Activated CD8-positive, alpha-beta T cell treated with anti-CD3 and anti-CD28 coated beads, Interleukin-2, amount 10 ng/mL, durations not matched to agents 7 days and 5 days (primary cell): ENCODE measurements at regions not wholly inside any gene's neighbourhood (a gene's known extent, or its start where the extent isn't known, plus 50 kb on each side); places are given as distances from the start of the nearest gene placed in this dataset.

Experiments
- ATAC-seq: fragments of 150-1000 bp; cut with Tn5 transposase; one replicate; pipeline ENCODE4 v1.10.0; 2021; ENCODE audit warnings: moderate library complexity
- CTCF ChIA-PET: fragments of 350-600 bp; sonication (Branson Sonifier 250); formaldehyde crosslinking; loops from one replicate; lab custom pipeline; 2021; ENCODE audit warnings: antibody characterized with exemption; lab: Charles Lee
- POLR2A ChIA-PET: fragments of 350-600 bp; sonication (Branson Sonifier 250); formaldehyde crosslinking; loops from one replicate; lab custom pipeline; 2021; ENCODE audit warnings: antibody characterized with exemption; lab: Charles Lee
- DNase-seq: peaks from one replicate; pipeline ENCODE4 v3.0.0-alpha.2; 2020
- H3K27ac Mint-ChIP-seq: one replicate; pipeline ENCODE4 v1.8.0; 2021; ENCODE audit warnings: mild to moderate bottlenecking, mixed read lengths
- H3K27me3 Mint-ChIP-seq: one replicate; pipeline ENCODE4 v1.8.0; 2021; ENCODE audit warnings: low read depth, mixed read lengths
- H3K36me3 Mint-ChIP-seq: one replicate; pipeline ENCODE4 v1.8.0; 2021; ENCODE audit warnings: low read depth, mixed read lengths
- H3K4me1 Mint-ChIP-seq: one replicate; pipeline ENCODE4 v1.8.0; 2021; ENCODE audit warnings: low read depth, mixed read lengths
- H3K4me3 Mint-ChIP-seq: one replicate; pipeline ENCODE4 v1.8.0; 2021; ENCODE audit warnings: mild to moderate bottlenecking, mixed read lengths
- H3K9me3 Mint-ChIP-seq: one replicate; pipeline ENCODE4 v1.8.0; 2022; ENCODE audit warnings: mixed read lengths; ENCODE audit not compliant: insufficient read depth

DNA sequence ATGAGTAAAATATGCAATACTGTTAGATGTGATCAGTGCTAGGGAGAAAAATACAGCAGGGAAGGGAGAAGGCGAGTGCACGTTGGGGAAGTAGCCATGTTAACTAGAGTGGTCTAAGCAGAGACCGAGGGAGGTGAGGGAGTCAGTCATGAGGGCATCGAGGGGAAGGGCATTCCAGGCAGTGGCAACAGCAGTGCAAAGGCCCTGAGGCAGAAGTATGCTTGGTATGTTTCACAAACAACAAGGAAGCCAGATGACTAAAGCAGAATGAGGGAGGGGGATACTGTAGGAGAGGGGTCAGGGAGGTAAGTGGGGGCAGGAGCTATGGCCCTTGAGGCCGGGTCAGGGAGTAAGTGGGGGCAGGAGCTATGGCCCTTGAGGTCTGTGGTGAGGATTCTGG, 123.3 kb upstream of the BOD1 start:
- Mint-ChIP-seq H3K36me3 (no peaks in the 10 kb centered on the region), H3K27ac (no peak overlapping the region), H3K4me3 (no peak overlapping the region), H3K4me1 (no peaks in the 10 kb centered on the region), H3K9me3 (no peaks in the 10 kb centered on the region), H3K27me3 (no peaks in the 10 kb centered on the region)
- ChIA-PET POLR2A (no interaction called here), CTCF (no interaction called here)
- ATAC-seq (no peak), DNase-seq (no peak)

DNA sequence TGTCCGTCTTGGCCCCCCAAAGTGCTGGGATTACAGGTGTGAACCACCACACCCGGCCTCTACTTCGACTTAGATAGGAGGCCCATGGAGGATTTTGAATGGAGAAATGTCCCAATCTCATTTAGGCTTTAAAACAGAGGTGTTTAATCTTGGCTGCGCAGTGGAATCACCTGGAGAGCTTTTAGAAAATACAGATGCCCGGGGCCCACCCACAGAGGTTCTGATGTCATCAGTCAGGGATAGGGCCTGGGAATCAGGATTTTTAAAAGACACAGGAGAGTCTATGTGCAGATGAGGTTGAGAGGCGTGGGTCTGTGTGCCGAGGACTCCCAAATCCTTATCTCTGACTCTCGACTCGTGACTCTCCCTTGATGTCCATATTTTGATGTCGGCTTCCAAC, 124.0 kb upstream of the BOD1 start:
- ChIA-PET CTCF (no interaction called here), POLR2A (no interaction called here)
- Mint-ChIP-seq H3K27ac (no peak overlapping the region), H3K9me3 (no peaks in the 10 kb centered on the region), H3K4me1 (no peaks in the 10 kb centered on the region), H3K36me3 (no peaks in the 10 kb centered on the region), H3K4me3 (no peak overlapping the region), H3K27me3 (no peaks in the 10 kb centered on the region)
- ATAC-seq (no peak), DNase-seq (no peak)

DNA sequence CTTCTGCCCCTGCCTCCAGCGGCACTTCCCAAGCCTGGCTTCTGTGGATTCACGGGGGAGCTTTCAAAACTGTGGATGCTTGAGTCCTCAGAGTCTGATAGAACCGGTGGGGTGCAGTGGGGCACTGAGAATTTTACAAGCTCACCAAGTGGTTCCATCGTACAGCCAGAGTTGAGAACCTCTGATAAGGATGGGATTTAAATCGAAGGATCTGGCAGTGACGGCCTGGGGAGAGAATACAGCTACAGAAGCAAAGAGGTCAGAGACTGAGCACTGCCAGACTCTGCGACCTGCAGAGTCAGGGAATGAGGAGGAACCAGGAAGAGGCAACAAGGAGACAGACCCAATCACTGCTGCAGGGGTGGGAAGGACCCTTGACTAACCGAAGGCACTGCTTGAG, 124.6 kb upstream of the BOD1 start:
- no peak overlapping the region for H3K4me3 Mint-ChIP-seq
- no peaks in the 10 kb centered on the region for H3K4me1 Mint-ChIP-seq
- ATAC-seq = no peak
- no peaks in the 10 kb centered on the region for H3K9me3 Mint-ChIP-seq
- ChIA-PET CTCF (no interaction called here), POLR2A (no interaction called here)
- H3K27ac Mint-ChIP-seq = no peak overlapping the region
- DNase-seq = no peak
- no peaks in the 10 kb centered on the region for H3K36me3 Mint-ChIP-seq
- H3K27me3 Mint-ChIP-seq = no peaks in the 10 kb centered on the region

DNA sequence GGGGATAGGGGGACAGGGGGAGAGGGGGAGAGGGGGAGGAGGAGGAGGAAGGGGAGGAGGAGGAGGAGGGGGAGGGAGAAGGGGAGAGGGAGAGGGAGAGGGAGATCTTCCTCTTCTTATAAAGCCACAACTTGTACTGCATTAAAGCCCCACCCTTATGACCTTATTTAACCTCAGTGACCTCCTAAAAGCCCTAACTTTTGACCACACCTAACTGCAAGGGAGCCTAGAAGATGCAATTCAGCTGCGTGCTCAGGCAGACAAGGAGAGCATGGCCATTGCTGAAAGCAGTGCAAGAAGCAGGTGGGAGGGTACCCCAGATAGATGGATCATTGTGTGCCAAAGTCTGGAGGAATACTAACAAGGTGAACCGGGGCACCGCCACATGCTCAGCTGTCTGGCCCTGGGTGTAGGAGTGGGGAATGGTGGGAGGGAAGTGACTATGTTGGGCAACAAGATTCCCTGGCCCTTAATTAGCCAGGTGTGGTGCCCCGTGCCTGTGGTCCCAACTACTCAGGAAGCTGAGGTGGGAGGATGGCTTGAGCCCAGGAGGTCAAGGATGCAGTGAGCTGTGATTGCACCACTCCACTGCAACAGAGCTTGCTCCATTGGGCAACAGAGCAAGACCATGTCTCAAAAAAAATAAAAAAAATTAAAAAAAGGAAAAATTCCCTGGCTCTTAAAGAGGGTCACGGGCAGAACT, 125.4 kb upstream of the BOD1 start:
- no peaks in the 10 kb centered on the region for H3K4me1 Mint-ChIP-seq
- no peak overlapping the region for H3K27ac Mint-ChIP-seq
- ATAC-seq = no peak
- H3K9me3 Mint-ChIP-seq = no peaks in the 10 kb centered on the region
- ChIA-PET POLR2A (no interaction called here), CTCF (no interaction called here)
- H3K27me3 Mint-ChIP-seq = no peaks in the 10 kb centered on the region
- H3K36me3 Mint-ChIP-seq = no peaks in the 10 kb centered on the region
- no peak overlapping the region for H3K4me3 Mint-ChIP-seq
- DNase-seq = no peak

GRCh38 chr5:173742432-173742816, 126.0 kb upstream of the BOD1 start:
- CTCF ChIA-PET = no interaction called here

DNA sequence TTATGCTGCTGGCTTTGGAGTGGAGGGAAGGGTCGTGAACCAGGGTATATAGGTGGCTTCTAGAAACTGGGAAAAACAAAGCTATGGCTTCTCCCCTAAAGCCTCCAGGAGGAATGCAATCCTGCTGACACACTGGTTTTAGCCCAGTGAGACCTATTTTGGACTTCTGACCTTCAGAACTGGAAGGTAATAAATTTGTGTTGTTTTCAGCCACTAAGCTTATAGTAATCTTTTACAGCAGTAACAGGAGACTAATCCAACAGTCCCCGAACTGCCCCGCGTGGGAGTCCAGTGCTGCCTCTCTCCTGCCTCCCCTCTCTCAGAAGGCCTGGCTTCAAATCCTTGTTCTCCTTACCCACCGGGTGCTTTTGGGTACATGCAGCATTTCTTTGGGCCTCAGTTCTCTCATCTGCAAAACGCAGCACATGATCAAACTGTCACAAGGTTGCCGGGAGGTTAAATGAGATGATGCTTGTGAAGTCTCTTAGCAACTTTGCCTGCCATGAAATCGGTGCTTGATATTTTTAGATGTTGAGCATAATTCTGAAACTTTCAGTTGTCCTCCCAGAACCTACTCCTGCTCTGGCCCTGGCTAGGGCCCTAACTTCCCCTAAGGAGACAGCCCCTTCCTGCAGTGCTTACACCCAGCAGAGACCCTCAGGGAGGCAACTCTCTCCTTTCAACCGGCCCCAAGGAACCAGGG, 127.3 kb upstream of the BOD1 start:
- H3K4me1 Mint-ChIP-seq = no peaks in the 10 kb centered on the region
- CTCF ChIA-PET = no interaction called here
- no peak for ATAC-seq

More at GRCh38 chr5:173742432-173742816, 126.0 kb upstream of the BOD1 start:
- H3K4me1 Mint-ChIP-seq = no peaks in the 10 kb centered on the region
- POLR2A ChIA-PET = no interaction called here
- no peaks in the 10 kb centered on the region for H3K27me3 Mint-ChIP-seq
- DNase-seq (no peak), ATAC-seq (no peak)
- H3K27ac Mint-ChIP-seq = no peak overlapping the region
- no peaks in the 10 kb centered on the region for H3K36me3 Mint-ChIP-seq
- no peaks in the 10 kb centered on the region for H3K9me3 Mint-ChIP-seq
- no peak overlapping the region for H3K4me3 Mint-ChIP-seq

GRCh38 chr5:173744551-173744950, 128.1 kb upstream of the BOD1 start:
- DNase-seq = no peak
- no peak overlapping the region for H3K4me3 Mint-ChIP-seq
- no peaks in the 10 kb centered on the region for H3K36me3 Mint-ChIP-seq
- ChIA-PET POLR2A (no interaction called here), CTCF (no interaction called here)
- no peaks in the 10 kb centered on the region for H3K9me3 Mint-ChIP-seq
- no peaks in the 10 kb centered on the region for H3K4me1 Mint-ChIP-seq
- H3K27ac Mint-ChIP-seq = no peak overlapping the region
- H3K27me3 Mint-ChIP-seq = no peaks in the 10 kb centered on the region
- ATAC-seq = no peak

More for the DNA sequence above, 127.3 kb upstream of the BOD1 start:
- Mint-ChIP-seq H3K9me3 (no peaks in the 10 kb centered on the region), H3K27ac (peak overlapping the region; percentile 37), H3K27me3 (no peaks in the 10 kb centered on the region), H3K36me3 (no peaks in the 10 kb centered on the region), H3K4me3 (no peak overlapping the region)
- POLR2A ChIA-PET = no interaction called here
- no peak for DNase-seq

DNA sequence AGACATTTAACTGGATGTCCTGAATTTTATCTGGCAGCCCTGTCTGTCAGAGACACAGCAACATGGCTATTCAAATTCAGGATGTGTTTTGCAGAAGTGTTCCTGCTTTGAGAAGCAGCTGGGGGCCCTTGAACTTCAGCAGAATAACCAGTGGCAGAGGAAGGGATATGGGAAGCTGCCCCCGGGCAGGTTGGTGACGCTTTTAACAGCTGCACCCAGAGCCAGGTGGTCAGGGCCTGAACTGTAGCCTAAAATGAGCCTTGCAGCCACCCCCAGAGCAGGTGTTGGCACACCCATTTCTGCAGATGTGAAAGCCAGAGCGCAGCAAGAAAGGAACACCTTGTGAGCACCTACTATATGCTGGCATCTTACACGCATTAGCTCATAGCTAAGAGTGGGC, 128.7 kb upstream of the BOD1 start:
- no peak for ATAC-seq
- Mint-ChIP-seq H3K9me3 (no peaks in the 10 kb centered on the region), H3K27ac (no peak overlapping the region), H3K27me3 (no peaks in the 10 kb centered on the region), H3K36me3 (no peaks in the 10 kb centered on the region), H3K4me3 (no peak overlapping the region), H3K4me1 (no peaks in the 10 kb centered on the region)
- no peak for DNase-seq
- ChIA-PET CTCF (no interaction called here), POLR2A (interaction anchor here (0.7 kb wide), 1 partner anchor 80 kb away, joined by 4 read pairs; no protein-coding TSS in a partner anchor)

DNA sequence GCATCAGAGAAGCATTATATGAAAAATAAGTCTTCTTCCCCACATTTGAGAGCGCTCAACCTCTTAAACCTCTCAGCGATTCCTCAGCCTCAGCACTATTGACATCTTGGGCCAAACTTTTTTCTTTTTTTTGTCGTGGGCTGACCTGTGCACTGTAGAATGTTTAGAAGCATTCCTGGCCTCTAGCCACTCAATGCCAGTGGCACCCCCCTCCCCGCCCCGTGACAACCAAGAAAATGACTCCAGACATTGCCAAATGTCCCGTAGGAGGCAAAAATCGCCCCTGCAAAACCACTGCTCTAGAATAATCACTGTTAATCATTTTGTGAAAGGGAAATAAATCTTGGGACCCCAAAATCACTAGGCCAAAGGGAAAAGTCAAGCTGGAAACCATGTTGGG, 129.1 kb upstream of the BOD1 start:
- no peaks in the 10 kb centered on the region for H3K9me3 Mint-ChIP-seq
- H3K4me3 Mint-ChIP-seq = no peak overlapping the region
- H3K36me3 Mint-ChIP-seq = no peaks in the 10 kb centered on the region
- no peak for DNase-seq
- ChIA-PET POLR2A (interaction anchor here (0.7 kb wide), 1 partner anchor 80 kb away, joined by 4 read pairs; no protein-coding TSS in a partner anchor), CTCF (no interaction called here)
- ATAC-seq = no peak
- H3K4me1 Mint-ChIP-seq = no peaks in the 10 kb centered on the region
- H3K27ac Mint-ChIP-seq = no peak overlapping the region
- H3K27me3 Mint-ChIP-seq = no peaks in the 10 kb centered on the region

GRCh38 chr5:173746047-173746646, 129.7 kb upstream of the BOD1 start:
- Mint-ChIP-seq H3K36me3 (no peaks in the 10 kb centered on the region), H3K27me3 (no peaks in the 10 kb centered on the region), H3K4me1 (no peaks in the 10 kb centered on the region), H3K9me3 (no peaks in the 10 kb centered on the region), H3K4me3 (no peak overlapping the region), H3K27ac (no peak overlapping the region)
- ChIA-PET CTCF (no interaction called here), POLR2A (no interaction called here)
- DNase-seq (no peak), ATAC-seq (no peak)

- ATAC-seq = no peak
- Mint-ChIP-seq H3K36me3 (no peaks in the 10 kb centered on the region), H3K27ac (no peak overlapping the region), H3K4me1 (no peaks in the 10 kb centered on the region), H3K27me3 (no peaks in the 10 kb centered on the region), H3K4me3 (no peak overlapping the region), H3K9me3 (no peaks in the 10 kb centered on the region)
- CTCF ChIA-PET = no interaction called here
- no peak for DNase-seq
- POLR2A ChIA-PET = no interaction called here
Observed at GRCh38 chr5:173747876-173748275, 131.4 kb upstream of the BOD1 start.

GRCh38 chr5:173750538-173751265, 134.3 kb upstream of the BOD1 start:
- no peaks in the 10 kb centered on the region for H3K36me3 Mint-ChIP-seq
- ATAC-seq (no peak), DNase-seq (no peak)
- no peaks in the 10 kb centered on the region for H3K27me3 Mint-ChIP-seq
- CTCF ChIA-PET = no interaction called here
- no peaks in the 10 kb centered on the region for H3K9me3 Mint-ChIP-seq
- H3K4me3 Mint-ChIP-seq = no peak overlapping the region
- H3K4me1 Mint-ChIP-seq = no peaks in the 10 kb centered on the region
- no peak overlapping the region for H3K27ac Mint-ChIP-seq
- POLR2A ChIA-PET = no interaction called here
